ENCODE measurements at regions not wholly inside any gene's neighbourhood (a gene's known extent, or its start where the extent isn't known, plus 50 kb on each side); places are given as distances from the start of the nearest gene placed in this dataset.

DNA sequence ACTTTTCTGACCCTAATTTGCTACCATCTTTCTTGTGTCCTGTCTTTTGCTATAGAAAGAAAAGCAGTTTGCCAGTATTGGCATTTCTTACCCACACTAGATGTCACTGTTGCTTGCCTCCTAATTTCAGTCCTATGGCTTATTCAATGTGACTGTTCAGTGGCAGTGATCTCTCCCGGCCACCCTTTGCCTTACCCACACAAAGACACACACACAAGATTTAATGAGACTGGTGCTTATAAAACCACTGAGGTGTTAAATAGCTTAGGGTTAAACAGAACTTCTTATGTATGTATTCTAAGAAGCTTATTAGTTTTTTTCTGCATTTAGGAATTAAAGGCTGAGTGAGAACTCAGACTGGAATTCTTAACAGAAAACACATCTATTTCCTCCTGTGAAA, 233.6 kb upstream of the ASCC3 start:
- WGBS (ENCODE audit: insufficient coverage): no CpG with 5 or more reads among the region's 1 CpG
- CTCF ChIA-PET: interaction anchor here in 1 of 2 donors (0.6 kb wide), 1 partner anchor 623 kb away, joined by 3 read pairs; no protein-coding TSS in a partner anchor

DNA sequence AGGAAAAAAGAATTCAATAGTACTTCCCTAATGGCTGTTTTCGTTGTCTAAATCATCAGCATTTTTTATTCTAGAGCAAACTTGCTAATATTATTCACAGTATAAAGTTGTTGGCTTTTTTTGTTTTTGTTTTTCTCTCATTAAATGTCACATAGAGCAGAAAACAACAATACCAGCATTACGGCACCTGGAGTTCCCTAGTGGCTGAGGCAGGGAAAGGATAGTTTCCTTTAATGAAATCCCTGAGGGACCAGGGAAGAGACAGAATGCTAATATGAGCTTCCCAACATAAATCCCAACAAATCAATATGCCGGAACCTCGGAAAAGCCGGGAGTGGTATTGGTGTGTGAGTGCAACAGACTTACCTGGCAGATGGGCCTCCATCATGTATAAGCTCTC, 235.2 kb upstream of the ASCC3 start:
- Mint-ChIP-seq H3K27me3 (peaks cover 0 to 1% of the 10 kb centered on the region in 2 donors), H3K4me1 (no peaks in the 10 kb centered on the region), H3K27ac (no peak overlapping the region), H3K36me3 (no peaks in the 10 kb centered on the region), H3K9me3 (no peaks in the 10 kb centered on the region), H3K4me3 (no peak overlapping the region)
- POLR2A ChIA-PET: no interaction called here
- Histone ChIP-seq H3K27ac (ENCODE audit: low read length) (no peak overlapping the region), H3K36me3 (ENCODE audit: control insufficient read depth in 2 of 2, extremely low read depth in 1 of 2, insufficient read depth in 1 of 2, low read length in 1 of 2) (no peaks in the 10 kb centered on the region), H3K9me3 (no peaks in the 10 kb centered on the region), H3K4me3 (ENCODE audit: control insufficient read depth in 1 of 2, extremely low read depth in 1 of 2, low read length in 1 of 2) (no peak overlapping the region), H3K4me1 (ENCODE audit: control insufficient read depth in 1 of 2, extremely low read depth in 1 of 2, insufficient read depth in 2 of 2, low read length in 2 of 2) (no peaks in the 10 kb centered on the region), H3K27me3 (replicated peaks in 1 of 2; ENCODE audit: control insufficient read depth in 2 of 2, extremely low read depth in 1 of 2, insufficient read depth in 2 of 2, low read length in 1 of 2) (no peaks in the 10 kb centered on the region)
- ATAC-seq (replicated peaks in 1 of 4): no peak
- CTCF ChIA-PET: no interaction called here
- no CpG with 5 or more reads among the region's 5 CpGs for WGBS (ENCODE audit: insufficient coverage)
- no peak for DNase-seq

More for the DNA sequence above, 233.6 kb upstream of the ASCC3 start:
- POLR2A ChIA-PET: no interaction called here
- H3K27me3 ChIP-seq (replicated peaks in 1 of 2; ENCODE audit: control insufficient read depth in 2 of 2, extremely low read depth in 1 of 2, insufficient read depth in 2 of 2, low read length in 1 of 2): no peaks in the 10 kb centered on the region
- H3K27ac ChIP-seq (ENCODE audit: low read length): no peak overlapping the region
- no peaks in the 10 kb centered on the region for H3K4me1 ChIP-seq (ENCODE audit: control insufficient read depth in 1 of 2, extremely low read depth in 1 of 2, insufficient read depth in 2 of 2, low read length in 2 of 2)
- H3K36me3 ChIP-seq (ENCODE audit: control insufficient read depth in 2 of 2, extremely low read depth in 1 of 2, insufficient read depth in 1 of 2, low read length in 1 of 2): no peaks in the 10 kb centered on the region
- no peaks in the 10 kb centered on the region for H3K9me3 ChIP-seq
- H3K4me3 ChIP-seq (ENCODE audit: control insufficient read depth in 1 of 2, extremely low read depth in 1 of 2, low read length in 1 of 2): no peak overlapping the region
- Mint-ChIP-seq H3K4me1 (no peaks in the 10 kb centered on the region), H3K9me3 (no peaks in the 10 kb centered on the region), H3K4me3 (no peak overlapping the region), H3K36me3 (no peaks in the 10 kb centered on the region), H3K27ac (no peak overlapping the region), H3K27me3 (peaks cover 0 to 1% of the 10 kb centered on the region in 2 donors)
- DNase-seq (peak in 1 of 35 experiments; percentile 13), ATAC-seq (replicated peaks in 1 of 4) (peak in 1 of 4 experiments; percentile 31)

DNA sequence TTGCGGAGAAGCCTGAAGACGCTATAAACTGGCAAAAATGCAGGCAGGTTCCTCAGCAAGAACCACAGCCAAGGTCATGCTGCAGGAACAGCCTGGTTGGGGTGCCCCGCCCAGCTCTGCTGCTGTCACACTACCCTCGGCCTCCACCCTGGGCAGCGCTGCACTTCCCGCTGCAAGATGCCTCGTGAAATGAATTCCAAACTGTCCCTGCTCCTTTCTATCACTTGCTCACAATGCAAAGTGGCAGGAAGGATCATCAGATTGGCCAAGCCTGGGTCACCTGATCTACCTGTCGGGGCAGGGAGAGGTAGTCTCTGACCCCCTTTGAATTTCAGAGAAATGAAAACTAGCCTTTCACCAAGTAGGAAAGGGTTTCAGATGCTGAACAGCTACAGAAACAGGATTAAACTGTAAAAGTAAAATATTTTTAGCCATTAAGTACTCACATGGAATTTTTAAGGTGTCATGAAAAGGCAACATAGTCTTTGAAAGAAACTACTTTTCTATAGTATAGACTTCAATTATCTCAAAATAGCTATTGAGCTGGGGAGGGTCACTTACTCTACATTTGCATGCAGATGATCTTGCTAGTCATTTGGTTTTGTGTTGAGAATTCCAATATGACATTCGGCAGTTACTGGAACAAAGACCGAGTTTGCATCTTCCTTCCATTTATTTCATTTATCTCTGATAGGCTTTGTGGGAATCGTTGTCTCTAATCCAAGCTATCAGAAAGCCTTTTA, 236.4 kb upstream of the ASCC3 start:
- Mint-ChIP-seq H3K27ac (no peak overlapping the region), H3K36me3 (no peaks in the 10 kb centered on the region), H3K9me3 (no peaks in the 10 kb centered on the region), H3K27me3 (peaks cover 0 to 1% of the 10 kb centered on the region in 2 donors), H3K4me1 (no peaks in the 10 kb centered on the region), H3K4me3 (no peak overlapping the region)
- Histone ChIP-seq H3K4me3 (ENCODE audit: control insufficient read depth in 1 of 2, extremely low read depth in 1 of 2, low read length in 1 of 2) (no peak overlapping the region), H3K27ac (ENCODE audit: low read length) (no peak overlapping the region), H3K9me3 (no peaks in the 10 kb centered on the region), H3K36me3 (ENCODE audit: control insufficient read depth in 2 of 2, extremely low read depth in 1 of 2, insufficient read depth in 1 of 2, low read length in 1 of 2) (no peaks in the 10 kb centered on the region), H3K4me1 (ENCODE audit: control insufficient read depth in 1 of 2, extremely low read depth in 1 of 2, insufficient read depth in 2 of 2, low read length in 2 of 2) (no peaks in the 10 kb centered on the region), H3K27me3 (replicated peaks in 1 of 2; ENCODE audit: control insufficient read depth in 2 of 2, extremely low read depth in 1 of 2, insufficient read depth in 2 of 2, low read length in 1 of 2) (no peaks in the 10 kb centered on the region)
- WGBS (ENCODE audit: insufficient coverage): 35% methylated on average over 7 of the region's 11 CpGs
- ChIA-PET CTCF (no interaction called here), POLR2A (no interaction called here)
- ATAC-seq (replicated peaks in 1 of 4): no peak
- no peak for DNase-seq

DNA sequence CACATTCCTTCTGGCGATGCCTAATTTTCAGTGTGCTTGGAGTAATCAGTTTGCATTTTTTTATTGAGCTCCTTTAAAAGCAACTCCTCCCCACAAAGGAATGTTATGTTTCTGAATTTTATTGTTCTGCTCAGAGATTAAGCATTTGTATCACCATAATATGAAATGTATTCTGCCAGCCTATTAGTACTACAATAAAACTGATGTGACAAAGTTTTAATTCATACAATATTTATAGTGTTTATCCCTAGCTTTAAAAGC, 236.9 kb upstream of the ASCC3 start:
- WGBS (ENCODE audit: insufficient coverage): no CpG with 5 or more reads among the region's 1 CpG
- H3K4me3 ChIP-seq (ENCODE audit: control insufficient read depth in 1 of 2, extremely low read depth in 1 of 2, low read length in 1 of 2): no peak overlapping the region
- no peaks in the 10 kb centered on the region for H3K4me1 ChIP-seq (ENCODE audit: control insufficient read depth in 1 of 2, extremely low read depth in 1 of 2, insufficient read depth in 2 of 2, low read length in 2 of 2)
- POLR2A ChIA-PET: no interaction called here
- Mint-ChIP-seq H3K27ac (no peak overlapping the region), H3K36me3 (no peaks in the 10 kb centered on the region), H3K9me3 (no peaks in the 10 kb centered on the region), H3K4me1 (no peaks in the 10 kb centered on the region), H3K4me3 (no peak overlapping the region), H3K27me3 (peaks cover 0 to 1% of the 10 kb centered on the region in 2 donors)
- H3K9me3 ChIP-seq: no peaks in the 10 kb centered on the region
- ATAC-seq (replicated peaks in 1 of 4) (no peak), DNase-seq (no peak)
- CTCF ChIA-PET: no interaction called here
- H3K27ac ChIP-seq (ENCODE audit: low read length): no peak overlapping the region
- H3K27me3 ChIP-seq (replicated peaks in 1 of 2; ENCODE audit: control insufficient read depth in 2 of 2, extremely low read depth in 1 of 2, insufficient read depth in 2 of 2, low read length in 1 of 2): no peaks in the 10 kb centered on the region
- no peaks in the 10 kb centered on the region for H3K36me3 ChIP-seq (ENCODE audit: control insufficient read depth in 2 of 2, extremely low read depth in 1 of 2, insufficient read depth in 1 of 2, low read length in 1 of 2)

DNA sequence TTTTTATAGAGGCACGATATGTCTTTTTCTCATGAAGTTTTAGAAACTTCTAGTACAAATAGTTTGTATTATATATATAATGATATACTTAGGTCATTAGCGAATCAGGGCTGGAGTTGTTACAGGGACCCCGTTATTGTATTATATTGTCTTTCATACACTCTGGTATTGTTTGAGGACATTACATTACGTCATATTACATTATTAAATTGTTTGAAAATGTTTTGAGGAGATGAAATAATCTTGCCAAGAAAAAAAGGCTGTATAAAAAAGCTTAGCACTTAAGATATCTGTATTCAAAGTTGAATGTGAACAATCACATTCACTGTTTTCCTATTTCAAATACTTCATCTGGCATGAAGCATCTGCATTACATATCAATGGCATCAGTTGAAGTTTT, 239.6 kb upstream of the ASCC3 start:
- H3K9me3 ChIP-seq: no peaks in the 10 kb centered on the region
- ChIA-PET POLR2A (no interaction called here), CTCF (no interaction called here)
- DNase-seq: no peak
- Mint-ChIP-seq H3K27me3 (peaks cover 0 to 1% of the 10 kb centered on the region in 2 donors), H3K4me3 (no peak overlapping the region), H3K27ac (no peak overlapping the region), H3K36me3 (no peaks in the 10 kb centered on the region), H3K9me3 (no peaks in the 10 kb centered on the region), H3K4me1 (no peaks in the 10 kb centered on the region)
- H3K27ac ChIP-seq (ENCODE audit: low read length): no peak overlapping the region
- no peaks in the 10 kb centered on the region for H3K36me3 ChIP-seq (ENCODE audit: control insufficient read depth in 2 of 2, extremely low read depth in 1 of 2, insufficient read depth in 1 of 2, low read length in 1 of 2)
- H3K4me1 ChIP-seq (ENCODE audit: control insufficient read depth in 1 of 2, extremely low read depth in 1 of 2, insufficient read depth in 2 of 2, low read length in 2 of 2): no peaks in the 10 kb centered on the region
- ATAC-seq (replicated peaks in 1 of 4): no peak
- no peaks in the 10 kb centered on the region for H3K27me3 ChIP-seq (replicated peaks in 1 of 2; ENCODE audit: control insufficient read depth in 2 of 2, extremely low read depth in 1 of 2, insufficient read depth in 2 of 2, low read length in 1 of 2)
- no CpG with 5 or more reads among the region's 4 CpGs for WGBS (ENCODE audit: insufficient coverage)
- no peak overlapping the region for H3K4me3 ChIP-seq (ENCODE audit: control insufficient read depth in 1 of 2, extremely low read depth in 1 of 2, low read length in 1 of 2)

DNA sequence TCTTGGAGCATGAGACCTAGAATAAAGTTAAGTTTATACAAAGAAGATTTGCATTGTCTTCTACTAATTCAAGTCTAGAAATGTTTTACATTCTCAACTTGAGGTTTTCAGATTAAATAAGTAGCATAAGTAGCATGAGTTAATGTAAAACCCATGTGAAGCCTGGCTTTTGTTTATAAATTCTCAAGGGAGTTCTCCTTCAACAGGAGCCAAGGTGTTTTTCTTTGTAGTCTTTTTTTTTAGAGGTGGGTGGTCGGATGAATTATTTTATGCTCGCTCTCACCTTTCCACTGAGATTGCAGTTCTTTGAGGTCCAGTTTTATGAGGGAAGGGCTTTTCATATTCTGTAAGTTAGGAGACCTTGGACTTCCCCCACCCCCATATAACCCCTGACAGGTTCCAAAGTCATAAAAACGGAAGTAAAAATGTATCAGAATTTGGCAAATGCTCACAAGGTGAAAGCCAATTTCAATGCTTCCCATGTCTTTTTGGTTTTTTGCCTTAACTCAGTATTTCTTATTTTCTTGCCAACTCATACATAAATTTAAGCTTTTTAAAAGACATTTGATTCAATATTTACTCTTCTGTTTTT, 244.3 kb upstream of the ASCC3 start:
- Histone ChIP-seq H3K4me3 (ENCODE audit: control insufficient read depth in 1 of 2, extremely low read depth in 1 of 2, low read length in 1 of 2) (no peak overlapping the region), H3K27me3 (replicated peaks in 1 of 2; ENCODE audit: control insufficient read depth in 2 of 2, extremely low read depth in 1 of 2, insufficient read depth in 2 of 2, low read length in 1 of 2) (no peaks in the 10 kb centered on the region), H3K9me3 (no peaks in the 10 kb centered on the region), H3K36me3 (ENCODE audit: control insufficient read depth in 2 of 2, extremely low read depth in 1 of 2, insufficient read depth in 1 of 2, low read length in 1 of 2) (no peaks in the 10 kb centered on the region), H3K27ac (ENCODE audit: low read length) (no peak overlapping the region), H3K4me1 (ENCODE audit: control insufficient read depth in 1 of 2, extremely low read depth in 1 of 2, insufficient read depth in 2 of 2, low read length in 2 of 2) (no peaks in the 10 kb centered on the region)
- POLR2A ChIA-PET: no interaction called here
- H3K27ac Mint-ChIP-seq: no peak overlapping the region
- H3K4me1 Mint-ChIP-seq: no peaks in the 10 kb centered on the region
- no peaks in the 10 kb centered on the region for H3K36me3 Mint-ChIP-seq
- WGBS (ENCODE audit: insufficient coverage): 71% methylated on average over 1 of the region's 3 CpGs
- H3K4me3 Mint-ChIP-seq: no peak overlapping the region
- CTCF ChIA-PET: no interaction called here
- no peak for DNase-seq
- H3K9me3 Mint-ChIP-seq: no peaks in the 10 kb centered on the region
- H3K27me3 Mint-ChIP-seq: no peaks in the 10 kb centered on the region
- no peak for ATAC-seq (replicated peaks in 1 of 4)

DNA sequence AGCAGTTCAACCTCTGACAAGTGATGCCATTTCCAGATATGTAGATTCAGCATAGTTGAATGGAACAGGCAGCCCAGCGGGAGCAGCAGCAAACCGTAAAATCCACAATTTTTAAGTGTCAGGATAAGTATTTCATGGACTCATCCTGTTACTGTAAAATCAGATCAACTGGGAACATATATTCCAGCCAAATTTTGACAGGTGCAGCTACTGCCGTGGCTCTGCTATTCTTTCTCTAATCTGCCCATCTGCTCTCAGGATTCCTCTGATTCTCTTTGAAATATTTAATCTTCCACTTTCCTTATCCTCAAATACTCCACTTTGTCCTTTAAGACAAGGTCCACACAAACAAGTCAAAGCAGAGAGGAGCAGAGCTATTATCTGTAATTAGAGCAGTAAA, 245.4 kb upstream of the ASCC3 start:
- ATAC-seq (replicated peaks in 1 of 4): no peak
- DNase-seq: no peak
- H3K27ac Mint-ChIP-seq: no peak overlapping the region
- no peaks in the 10 kb centered on the region for H3K9me3 Mint-ChIP-seq
- no peaks in the 10 kb centered on the region for H3K9me3 ChIP-seq
- no peak overlapping the region for H3K4me3 ChIP-seq (ENCODE audit: control insufficient read depth in 1 of 2, extremely low read depth in 1 of 2, low read length in 1 of 2)
- no peaks in the 10 kb centered on the region for H3K36me3 ChIP-seq (ENCODE audit: control insufficient read depth in 2 of 2, extremely low read depth in 1 of 2, insufficient read depth in 1 of 2, low read length in 1 of 2)
- no peaks in the 10 kb centered on the region for H3K36me3 Mint-ChIP-seq
- H3K4me1 Mint-ChIP-seq: no peaks in the 10 kb centered on the region
- no peaks in the 10 kb centered on the region for H3K4me1 ChIP-seq (ENCODE audit: control insufficient read depth in 1 of 2, extremely low read depth in 1 of 2, insufficient read depth in 2 of 2, low read length in 2 of 2)
- no peak overlapping the region for H3K4me3 Mint-ChIP-seq
- POLR2A ChIA-PET: no interaction called here
- H3K27me3 ChIP-seq (replicated peaks in 1 of 2; ENCODE audit: control insufficient read depth in 2 of 2, extremely low read depth in 1 of 2, insufficient read depth in 2 of 2, low read length in 1 of 2): no peaks in the 10 kb centered on the region
- H3K27ac ChIP-seq (ENCODE audit: low read length): no peak overlapping the region
- 88% methylated on average over 3 of the region's 3 CpGs for WGBS (ENCODE audit: insufficient coverage)
- CTCF ChIA-PET: no interaction called here
- H3K27me3 Mint-ChIP-seq: no peaks in the 10 kb centered on the region

Data from T-cell (primary cell).